ENCODE measurements at regions not wholly inside any gene's neighbourhood (a gene's known extent, or its start where the extent isn't known, plus 50 kb on each side); places are given as distances from the start of the nearest gene placed in this dataset.
A peak's percentile ranks its signal among the peaks of the same experiment; 100 is the strongest.

DNA sequence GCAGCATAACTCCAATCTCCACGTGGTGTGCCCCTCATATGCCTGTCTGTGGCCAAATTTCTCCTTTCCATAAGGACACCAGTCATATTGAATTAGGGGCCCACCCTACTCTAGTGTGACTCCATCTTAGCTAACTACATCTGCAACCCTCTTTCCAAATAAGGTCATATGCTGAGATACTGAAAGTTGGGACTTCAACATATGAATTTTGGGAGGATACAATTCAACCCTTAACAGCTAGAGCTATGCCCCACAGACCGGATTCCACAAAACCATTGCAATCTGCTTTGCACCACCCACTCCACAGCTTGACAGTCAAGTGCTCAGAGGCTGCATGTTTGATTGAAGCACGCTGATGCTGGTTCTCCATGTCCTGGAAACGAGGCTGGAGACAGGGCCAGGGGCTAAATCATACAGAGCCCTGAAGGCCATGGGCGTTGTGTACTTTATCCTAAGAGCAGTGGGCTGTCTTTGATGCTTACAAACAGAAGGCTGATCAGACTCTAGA lies 122.8 kb downstream of the MTX3 start:
- DNase-seq: no peak

DNA sequence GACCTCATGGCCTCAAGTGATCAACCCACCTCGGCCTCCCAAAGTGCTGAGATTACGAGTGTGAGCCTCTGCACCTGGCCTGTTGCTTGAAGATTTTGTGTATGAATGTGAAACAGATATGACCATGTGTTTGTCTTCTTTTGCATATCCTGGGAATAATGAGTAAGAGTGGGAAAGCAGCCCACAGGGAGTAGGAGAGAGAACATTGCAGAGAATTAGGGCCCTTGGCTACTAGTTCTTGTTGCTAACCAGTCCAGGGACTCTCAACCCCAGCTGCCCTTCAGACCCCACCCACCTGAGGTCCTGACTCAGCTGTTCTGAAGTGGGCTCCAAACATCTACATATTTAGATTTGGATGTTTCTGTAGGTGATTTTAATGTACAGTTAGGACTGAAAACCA lies 125.5 kb downstream of the MTX3 start:
- no peak for DNase-seq

DNA sequence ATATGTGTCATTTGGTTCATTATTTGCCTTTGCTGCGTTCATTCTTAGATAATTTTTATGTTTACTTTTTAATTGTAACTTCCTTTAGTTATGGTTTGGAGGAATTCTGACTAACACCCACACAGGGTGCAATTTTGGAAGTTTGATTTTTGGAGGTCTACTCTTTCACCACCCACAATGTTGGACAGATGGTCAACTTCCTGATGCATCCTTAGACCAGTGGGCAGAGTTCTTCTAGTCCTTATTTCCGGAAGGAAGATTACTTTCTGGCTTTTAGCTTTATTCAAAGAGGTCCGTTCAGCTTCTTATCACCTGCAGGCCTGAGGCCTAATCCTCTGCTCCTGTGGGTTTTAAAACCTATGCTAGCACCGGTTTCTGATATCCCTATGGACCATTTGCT lies 126.7 kb downstream of the MTX3 start:
- DNase-seq: no peak

DNA sequence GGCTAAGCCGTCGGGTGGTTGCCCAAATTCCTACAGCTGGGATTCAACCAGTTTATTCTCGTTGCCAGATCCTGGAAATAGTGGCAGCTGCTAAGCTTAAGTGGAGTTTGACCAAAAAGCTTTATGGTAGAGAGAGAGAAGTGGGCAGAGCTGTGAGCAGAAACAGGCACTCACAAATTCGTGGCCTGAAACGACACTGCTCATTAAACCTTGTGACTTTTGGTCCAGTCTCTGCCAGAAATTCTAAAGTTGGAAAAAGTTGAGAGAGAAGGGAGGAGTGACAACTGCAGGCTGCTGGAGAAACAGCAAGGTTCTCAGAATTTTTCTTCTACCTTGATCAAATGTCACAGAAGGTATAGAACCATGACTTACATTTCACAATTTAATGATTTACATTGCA lies 131.5 kb downstream of the MTX3 start:
- DNase-seq: no peak

GRCh38 chr5:79858410-79858723 lies 132.7 kb downstream of the MTX3 start:
- no peak for DNase-seq

DNA sequence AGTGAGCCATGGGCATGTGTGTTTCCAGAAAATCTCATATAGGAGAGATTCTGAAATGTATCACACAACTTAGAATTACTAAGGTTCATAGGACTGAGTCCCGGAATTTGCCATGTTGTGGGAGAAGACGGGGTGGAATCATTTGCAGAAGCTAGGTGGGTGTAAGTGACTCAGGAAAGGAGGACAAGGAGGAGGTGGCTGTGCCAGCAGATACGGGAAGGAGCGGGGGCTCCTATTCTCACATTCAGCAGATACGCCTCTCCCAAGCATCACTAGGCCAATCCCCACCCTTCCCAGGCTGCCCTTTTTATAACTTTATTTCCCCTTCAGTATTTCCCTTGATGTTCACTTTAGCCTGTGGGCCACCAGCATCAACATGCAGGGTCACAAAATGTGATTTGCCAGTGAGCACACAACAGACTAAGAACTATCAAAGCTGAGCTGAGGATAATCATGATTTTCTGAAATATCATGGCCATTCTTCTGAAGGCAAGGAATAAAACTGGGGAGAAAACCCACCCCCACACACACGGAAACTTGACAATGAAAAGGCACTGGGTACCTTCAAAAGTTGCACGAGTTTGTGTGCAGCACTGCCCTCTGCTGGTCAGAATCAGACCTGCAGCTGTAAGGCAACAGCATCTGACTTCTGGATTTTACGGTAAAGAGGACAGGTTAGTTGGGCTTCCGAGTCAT lies 133.2 kb downstream of the MTX3 start:
- peak; percentile 53 for DNase-seq

GRCh38 chr5:79856456-79857055 lies 134.5 kb downstream of the MTX3 start:
- no peak for DNase-seq

- peak; percentile 24 for DNase-seq
Measured at GRCh38 chr5:79853676-79854418, 137.2 kb downstream of the MTX3 start.

DNA sequence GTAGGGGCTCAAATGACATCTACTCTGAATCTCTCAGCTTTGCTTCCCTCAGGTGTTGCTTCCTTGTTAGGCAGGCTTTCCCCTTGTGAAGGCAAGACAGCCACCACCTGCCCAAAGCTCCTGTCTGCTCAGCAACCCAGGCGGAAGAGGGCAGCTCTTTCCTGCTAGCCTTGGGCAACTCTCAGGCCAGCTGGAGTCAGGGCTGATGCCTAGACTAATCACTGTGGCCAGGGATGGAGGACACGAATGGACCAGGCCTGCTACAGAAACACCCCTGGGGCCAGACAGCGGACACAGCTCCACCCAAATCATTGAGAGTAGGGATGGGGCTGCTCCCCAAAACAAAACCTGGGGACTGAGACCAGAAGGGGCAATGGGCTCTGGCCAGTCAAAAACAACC lies 138.0 kb downstream of the MTX3 start:
- DNase-seq: no peak

- DNase-seq: no peak
Measured at GRCh38 chr5:79851391-79851863, 139.6 kb downstream of the MTX3 start.

DNA sequence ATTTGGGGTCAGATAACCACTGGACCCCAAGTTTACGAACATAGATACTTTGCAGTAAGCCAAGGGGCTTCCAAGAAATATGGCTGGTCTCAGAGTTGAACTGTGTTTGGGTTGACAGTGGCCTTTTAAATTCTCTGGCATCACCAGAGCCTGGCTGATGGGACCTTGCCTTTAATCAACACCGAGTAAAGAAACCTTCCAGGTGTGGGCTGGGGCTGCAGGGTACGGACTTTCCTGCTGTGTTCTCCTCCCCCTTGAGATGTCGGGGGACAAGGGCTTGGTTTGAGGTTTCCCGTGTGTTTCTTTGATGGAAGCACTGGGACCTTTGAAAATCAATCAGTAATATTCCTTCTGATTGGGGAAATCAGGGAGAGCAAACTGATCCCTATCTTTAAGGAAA lies 140.1 kb downstream of the MTX3 start:
- DNase-seq: no peak

DNA sequence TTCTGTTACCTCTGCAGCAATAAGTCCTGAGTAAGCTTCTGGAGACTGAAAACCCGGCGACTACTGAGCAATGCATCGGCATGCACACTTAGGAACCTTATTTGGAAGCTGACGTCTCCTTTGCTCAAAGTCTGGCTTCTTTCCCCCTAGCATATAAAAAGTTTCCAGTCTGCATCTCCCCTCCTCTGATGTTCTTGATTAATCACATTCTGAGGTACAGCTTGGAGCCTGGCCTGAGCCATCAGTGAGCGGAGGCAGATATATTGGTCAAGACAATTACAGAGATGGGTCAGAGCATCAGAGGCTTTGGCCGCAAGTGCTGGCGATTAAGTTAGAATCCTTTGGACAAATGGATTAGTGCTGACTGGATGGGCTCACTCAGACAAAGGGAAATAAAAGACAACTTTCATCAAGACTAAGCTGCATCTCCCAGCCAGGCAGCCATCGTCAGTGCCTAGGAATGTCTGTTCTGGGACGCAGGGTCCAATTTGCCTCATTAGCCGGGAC lies 140.7 kb downstream of the MTX3 start:
- no peak for DNase-seq

GRCh38 chr5:79849486-79850315 lies 141.4 kb downstream of the MTX3 start:
- DNase-seq: no peak

Data from EL (cell line).